Upper lobe of left lung (tissue), 6 donors: ENCODE measurements at regions not wholly inside any gene's neighbourhood (a gene's known extent, or its start where the extent isn't known, plus 50 kb on each side); places are given as distances from the start of the nearest gene placed in this dataset.

Experiments used
- ATAC-seq, 2 donors: fragments of 200-7000 bp; cut with Tn5 transposase; one replicate each; pipeline ENCODE4 v1.9.1; 2022; ENCODE audit warnings: mild to moderate bottlenecking in 2 of 2, moderate library complexity in 2 of 2; ENCODE audit not compliant: low FRiP score in 2 of 2
- DNase-seq, 2 donors: peaks; one replicate each; pipeline ENCODE4 v3.0.0-alpha.2; 2019 to 2020
- H3K27ac ChIP-seq, 4 donors: fragments of 200-600 bp; sonication (generic); one replicate each; pipeline ENCODE4 v1.5.1; 2016 to 2019
- H3K27me3 ChIP-seq, 4 donors: fragments of 200-600 bp; sonication (generic); one replicate each; pipeline ENCODE4 v1.5.1; 2017 to 2019
- H3K36me3 ChIP-seq, 4 donors: fragments of 200-600 bp; sonication (generic); one replicate each; pipeline ENCODE4 v1.5.1; 2016 to 2019
- H3K4me1 ChIP-seq, 4 donors: fragments of 200-600 bp; sonication (generic); one replicate each; pipeline ENCODE4 v1.5.1; 2018 to 2019
- H3K4me3 ChIP-seq, 4 donors: fragments of 200-600 bp; sonication (generic); one replicate each; pipeline ENCODE4 v1.5.1; 2017 to 2019; ENCODE audit warnings: mild to moderate bottlenecking in 2 of 4, moderate library complexity in 1 of 4
- H3K9me3 ChIP-seq, 4 donors: fragments of 200-600 bp; sonication (generic); one replicate each; pipeline ENCODE4 v1.5.1; 2018 to 2019
- EP300 ChIP-seq, 4 donors: sonication (generic); formaldehyde crosslinking; IDR thresholded peaks; one replicate each; pipeline ENCODE4 v1.5.1; 2017; ENCODE audit warnings: antibody characterized with exemption in 4 of 4, control low read depth in 2 of 4
- POLR2A ChIP-seq, 4 donors: fragments of 450-650 bp; IDR thresholded peaks; one replicate each; pipeline ENCODE4 v1.5.1; 2016 to 2017; ENCODE audit warnings: antibody characterized with exemption in 4 of 4, mild to moderate bottlenecking in 2 of 4
- POLR2AphosphoS5 ChIP-seq, 2 donors: sonication (generic); formaldehyde crosslinking; IDR thresholded peaks; one replicate each; pipeline ENCODE4 v1.5.1; 2017; ENCODE audit warnings: antibody characterized with exemption in 2 of 2
- WGBS, 2 donors: methylation state at CpG; one replicate each; pipeline ENCODE4 v1.1.5; 2017 to 2018; 5-methylcytosine and 5-hydroxymethylcytosine counted together
- TF ChIP-seq, protein P1 (sequence below), 6 experiments: fragments of 450-650 bp in 4 of 6; fragments of 200-600 bp in 2 of 6; sonication (generic) in 2 of 6; IDR thresholded peaks; one replicate each; pipeline ENCODE4 v1.5.1; 2016 to 2019; ENCODE audit warnings: antibody characterized with exemption in 6 of 6
- donor health status: DM: no; HTN: no; CAD: no; lungs with moderate emphysema.
- donor health status: DM: no; HTN: yes; CAD: no; lungs with severe emphysema.

GRCh38 chr13:75139291-75139690 lies 342.7 kb downstream of the TBC1D4 start:
- DNase-seq, result no peak
- H3K4me1 ChIP-seq, result no peaks in the 10 kb centered on the region
- H3K9me3 ChIP-seq, result peaks cover 0 to 18% (median 1%) of the 10 kb centered on the region in 4 donors
- TF ChIP-seq POLR2AphosphoS5 (IDR thresholded peaks at IDR 0.05), result no peak
- no peaks in the 10 kb centered on the region for H3K27me3 ChIP-seq
- H3K27ac ChIP-seq, result no peak overlapping the region
- no peak for ATAC-seq
- H3K36me3 ChIP-seq, result no peaks in the 10 kb centered on the region
- H3K4me3 ChIP-seq, result no peak overlapping the region

DNA sequence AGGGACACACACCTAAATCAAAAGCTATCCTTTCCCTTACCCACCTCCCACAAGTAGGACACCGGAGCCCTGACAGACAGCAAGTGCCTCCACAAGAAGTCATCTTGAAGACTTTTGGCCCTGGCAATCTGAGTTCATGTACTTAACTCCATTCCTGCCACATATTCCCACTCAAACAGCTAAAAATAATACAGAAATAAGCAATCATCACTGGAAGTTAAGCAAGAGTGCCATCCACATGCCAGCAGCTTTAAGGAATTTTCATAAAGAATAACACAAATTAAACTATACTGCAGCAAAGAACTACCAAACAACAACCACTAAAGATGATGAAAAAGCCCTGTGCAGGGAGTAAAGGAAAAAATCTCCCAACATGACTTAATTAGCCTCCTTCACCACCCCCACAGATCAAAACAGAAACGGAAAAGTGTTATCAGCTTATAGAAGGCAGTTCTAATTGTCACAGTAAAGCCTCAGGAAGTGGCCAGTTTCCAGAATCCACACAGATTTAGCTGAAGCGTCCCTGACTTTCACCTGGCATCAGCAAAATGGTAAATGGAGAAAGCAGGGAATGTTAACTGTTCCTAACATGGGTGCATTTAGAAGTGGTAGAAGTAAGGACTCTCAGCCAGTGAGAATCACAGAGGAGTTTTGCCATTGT lies 343.9 kb downstream of the TBC1D4 start:
- H3K27me3 ChIP-seq, result no peaks in the 10 kb centered on the region
- ATAC-seq (no peak), DNase-seq (no peak)
- H3K4me3 ChIP-seq, result no peak overlapping the region
- no peak overlapping the region for H3K27ac ChIP-seq
- no peak for TF ChIP-seq POLR2A (IDR thresholded peaks at IDR 0.05)
- no peak for TF ChIP-seq EP300 (IDR thresholded peaks at IDR 0.05)
- no peak for TF ChIP-seq POLR2AphosphoS5 (IDR thresholded peaks at IDR 0.05)
- TF ChIP-seq, protein P1, sequence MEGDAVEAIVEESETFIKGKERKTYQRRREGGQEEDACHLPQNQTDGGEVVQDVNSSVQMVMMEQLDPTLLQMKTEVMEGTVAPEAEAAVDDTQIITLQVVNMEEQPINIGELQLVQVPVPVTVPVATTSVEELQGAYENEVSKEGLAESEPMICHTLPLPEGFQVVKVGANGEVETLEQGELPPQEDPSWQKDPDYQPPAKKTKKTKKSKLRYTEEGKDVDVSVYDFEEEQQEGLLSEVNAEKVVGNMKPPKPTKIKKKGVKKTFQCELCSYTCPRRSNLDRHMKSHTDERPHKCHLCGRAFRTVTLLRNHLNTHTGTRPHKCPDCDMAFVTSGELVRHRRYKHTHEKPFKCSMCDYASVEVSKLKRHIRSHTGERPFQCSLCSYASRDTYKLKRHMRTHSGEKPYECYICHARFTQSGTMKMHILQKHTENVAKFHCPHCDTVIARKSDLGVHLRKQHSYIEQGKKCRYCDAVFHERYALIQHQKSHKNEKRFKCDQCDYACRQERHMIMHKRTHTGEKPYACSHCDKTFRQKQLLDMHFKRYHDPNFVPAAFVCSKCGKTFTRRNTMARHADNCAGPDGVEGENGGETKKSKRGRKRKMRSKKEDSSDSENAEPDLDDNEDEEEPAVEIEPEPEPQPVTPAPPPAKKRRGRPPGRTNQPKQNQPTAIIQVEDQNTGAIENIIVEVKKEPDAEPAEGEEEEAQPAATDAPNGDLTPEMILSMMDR (IDR thresholded peaks at IDR 0.05), result no peak
- H3K9me3 ChIP-seq, result peaks cover 0 to 18% (median 1%) of the 10 kb centered on the region in 4 donors
- no peaks in the 10 kb centered on the region for H3K4me1 ChIP-seq
- 64 to 76% methylated on average over 3 of the region's 3 CpGs for WGBS, 2 donors
- H3K36me3 ChIP-seq, result no peaks in the 10 kb centered on the region

DNA sequence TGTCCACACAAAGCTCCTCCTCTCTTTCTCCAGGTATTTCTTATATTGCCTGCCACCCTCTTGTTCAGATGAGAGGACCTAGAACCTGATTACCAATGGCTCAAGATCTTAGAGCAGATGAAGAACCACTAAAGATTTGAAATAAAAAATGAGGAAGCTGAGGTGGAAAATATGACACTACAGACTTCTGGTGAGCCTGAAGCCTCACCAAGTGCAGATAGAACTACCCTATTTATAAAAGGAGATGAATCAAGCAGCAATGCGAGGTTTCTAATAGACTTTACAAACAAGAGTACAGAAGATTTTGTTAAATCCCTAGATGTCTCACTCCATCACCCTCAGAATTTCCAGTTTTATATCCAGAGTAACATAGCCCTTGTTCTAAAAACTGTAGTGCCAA lies 345.8 kb downstream of the TBC1D4 start:
- Histone ChIP-seq H3K27me3 (no peaks in the 10 kb centered on the region), H3K4me1 (no peaks in the 10 kb centered on the region), H3K27ac (no peak overlapping the region), H3K4me3 (no peak overlapping the region), H3K9me3 (peaks cover 0 to 18% (median 1%) of the 10 kb centered on the region in 4 donors), H3K36me3 (no peaks in the 10 kb centered on the region)
- DNase-seq (no peak), ATAC-seq (no peak)
- 78 to 90% methylated on average over 1 of the region's 1 CpG for WGBS, 2 donors
- TF ChIP-seq, protein P1 (IDR thresholded peaks at IDR 0.05), result no peak
- no peak for TF ChIP-seq EP300 (IDR thresholded peaks at IDR 0.05)
- no peak for TF ChIP-seq POLR2AphosphoS5 (IDR thresholded peaks at IDR 0.05)

DNA sequence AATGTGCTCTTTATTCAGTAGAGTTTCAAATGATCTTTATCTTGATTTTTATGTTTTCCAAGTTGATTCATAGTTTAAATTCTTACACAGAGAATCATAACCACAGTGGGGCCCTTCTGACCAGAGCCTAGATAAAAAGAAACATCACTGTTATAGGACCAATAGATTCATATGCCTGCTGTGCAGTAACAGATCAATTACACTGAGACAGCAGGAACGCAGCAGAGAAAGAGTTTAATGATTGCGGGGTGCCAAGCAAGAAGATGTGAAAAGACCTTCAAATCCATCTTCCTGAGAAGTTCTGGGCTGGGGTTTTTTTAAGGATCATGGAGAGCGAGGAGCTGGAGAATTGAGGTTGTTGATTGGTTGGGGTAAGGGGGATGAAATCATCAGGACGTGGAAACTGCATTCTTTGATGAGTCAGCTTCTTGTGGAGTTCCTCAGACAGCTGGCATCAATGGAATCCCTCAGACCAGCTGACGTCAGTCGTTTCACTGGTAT lies 346.6 kb downstream of the TBC1D4 start:
- Histone ChIP-seq H3K27me3 (no peaks in the 10 kb centered on the region), H3K27ac (no peak overlapping the region), H3K4me1 (no peaks in the 10 kb centered on the region), H3K9me3 (peaks cover 0 to 18% (median 1%) of the 10 kb centered on the region in 4 donors), H3K4me3 (no peak overlapping the region), H3K36me3 (no peaks in the 10 kb centered on the region)
- no peak for DNase-seq
- 82 to 84% methylated on average over 6 of the region's 6 CpGs for WGBS, 2 donors
- TF ChIP-seq POLR2A (IDR thresholded peaks at IDR 0.05), result no peak
- TF ChIP-seq, protein P1 (IDR thresholded peaks at IDR 0.05), result no peak
- no peak for TF ChIP-seq EP300 (IDR thresholded peaks at IDR 0.05)
- no peak for TF ChIP-seq POLR2AphosphoS5 (IDR thresholded peaks at IDR 0.05)
- ATAC-seq, result no peak

- Histone ChIP-seq H3K4me1 (no peaks in the 10 kb centered on the region), H3K4me3 (no peak overlapping the region), H3K27me3 (no peaks in the 10 kb centered on the region), H3K9me3 (peaks cover 0 to 6% (median 1%) of the 10 kb centered on the region in 4 donors), H3K27ac (no peak overlapping the region), H3K36me3 (no peaks in the 10 kb centered on the region)
- WGBS, 2 donors, result 51 to 82% methylated on average over 3 of the region's 3 CpGs
- DNase-seq (no peak), ATAC-seq (no peak)
- no peak for TF ChIP-seq EP300 (IDR thresholded peaks at IDR 0.05)
- no peak for TF ChIP-seq POLR2AphosphoS5 (IDR thresholded peaks at IDR 0.05)
- no peak for TF ChIP-seq POLR2A (IDR thresholded peaks at IDR 0.05)
- TF ChIP-seq, protein P1 (IDR thresholded peaks at IDR 0.05), result no peak
Measured at GRCh38 chr13:75132701-75133695, 349.0 kb downstream of the TBC1D4 start.
